ENCODE measurements at regions not wholly inside any gene's neighbourhood (a gene's known extent, or its start where the extent isn't known, plus 50 kb on each side); places are given as distances from the start of the nearest gene placed in this dataset.

- no peak for TF ChIP-seq POLR2A (IDR thresholded peaks at IDR 0.05)
- no peak for TF ChIP-seq CTCF (IDR thresholded peaks at IDR 0.05)
Observed at GRCh38 chr16:52906281-52906680, 146.4 kb downstream of the CHD9NB start.
